SU-DHL-6 (cell line): ENCODE measurements at regions not wholly inside any gene's neighbourhood (a gene's known extent, or its start where the extent isn't known, plus 50 kb on each side); places are given as distances from the start of the nearest gene placed in this dataset.
"Not testable (repeated sequence)": the region's sequence is repeated elsewhere in the genome, so short reads cannot be mapped to it uniquely, and the experiment has no call there.

Experiments used
- H2AFZ ChIP-seq: fragments of 200-600 bp; sonication (generic); 2 replicates; pipeline ENCODE4 v1.6.1; 2014; ENCODE audit warnings: low read depth, mild to moderate bottlenecking, moderate library complexity, mixed read lengths, antibody characterized with exemption, low read length; ENCODE audit not compliant: severe bottlenecking
- H3F3A ChIP-seq: fragments of 200-600 bp; shearing (Covaris generic); 2 replicates; pipeline ENCODE4 v1.6.0; 2016; ENCODE audit warnings: antibody characterized with exemption, mild to moderate bottlenecking; ENCODE audit not compliant: insufficient read depth
- H3K27ac ChIP-seq: fragments of 200-600 bp; sonication (generic); 2 replicates; pipeline ENCODE4 v1.5.1; 2016; ENCODE audit warnings: low read depth, mild to moderate bottlenecking, low read length, moderate library complexity, mixed read lengths
- H3K27me3 ChIP-seq: fragments of 200-600 bp; sonication (generic), shearing (Covaris generic); 2 replicates; pipeline ENCODE4 v1.6.0; 2014; ENCODE audit warnings: mild to moderate bottlenecking, low read length
- H3K36me3 ChIP-seq: fragments of 200-600 bp; sonication (generic); 2 replicates; pipeline ENCODE4 v1.6.1; 2014; ENCODE audit warnings: mild to moderate bottlenecking, low read length, mixed read lengths
- H3K4me2 ChIP-seq: fragments of 300-600, 200-600 bp; shearing (Covaris generic), sonication (generic); 2 replicates; pipeline ENCODE4 v1.6.0; 2014; ENCODE audit warnings: low read length, low read depth, mild to moderate bottlenecking; ENCODE audit not compliant: poor library complexity, severe bottlenecking
- H3K4me3 ChIP-seq: fragments of 200-600 bp; sonication (generic); 2 replicates; pipeline ENCODE4 v1.5.1; 2014; ENCODE audit warnings: antibody characterized with exemption, low read length, mild to moderate bottlenecking, mixed read lengths; ENCODE audit not compliant: insufficient read depth, poor library complexity, severe bottlenecking
- H3K79me2 ChIP-seq: fragments of 200-600 bp; sonication (generic); 2 replicates; pipeline ENCODE4 v1.6.1; 2014; ENCODE audit warnings: mild to moderate bottlenecking, low read length, moderate library complexity; ENCODE audit not compliant: insufficient read depth
- H3K9ac ChIP-seq: fragments of 200-600 bp; sonication (generic); 2 replicates; pipeline ENCODE4 v1.7.0; 2014; ENCODE audit warnings: mild to moderate bottlenecking, low read length
- H3K9me2 ChIP-seq: fragments of 200-600 bp; sonication (generic); replicated peaks from 2 replicates; pipeline ENCODE4 v1.6.1; 2014; ENCODE audit warnings: low read length; ENCODE audit not compliant: insufficient read depth
- H3K9me3 ChIP-seq: fragments of 200-600 bp; sonication (generic); 2 replicates; pipeline ENCODE4 v1.6.1; 2014; ENCODE audit warnings: low read length, mixed read lengths; ENCODE audit not compliant: insufficient read depth
- H4K20me1 ChIP-seq: fragments of 200-600 bp; sonication (generic); 2 replicates; pipeline ENCODE4 v1.6.1; 2014; ENCODE audit warnings: low read depth, mild to moderate bottlenecking, antibody characterized with exemption, low read length, moderate library complexity, mixed read lengths
- CTCF ChIP-seq: fragments of 200-600 bp; sonication (generic); IDR thresholded peaks from one replicate; pipeline ENCODE4 v1.5.1; 2017; ENCODE audit warnings: antibody characterized with exemption, mild to moderate bottlenecking, low read length, moderate library complexity; ENCODE audit not compliant: insufficient read depth, poor library complexity, severe bottlenecking
- EZH2phosphoT487 ChIP-seq: fragments of 200-600 bp; sonication (generic), shearing (Covaris generic); conservative IDR thresholded peaks from 2 replicates; pipeline ENCODE4 v1.6.1; 2018; ENCODE audit warnings: mild to moderate bottlenecking, antibody characterized with exemption, low read length, moderate library complexity, mixed read lengths

- Histone ChIP-seq H3F3A (no peaks in the 10 kb centered on the region), H3K9me2 (no peaks in the 10 kb centered on the region), H4K20me1 (no peaks in the 10 kb centered on the region), H3K79me2 (no peaks in the 10 kb centered on the region), H3K27me3 (no peaks in the 10 kb centered on the region), H3K9ac (no peak overlapping the region), H3K4me3 (no peak overlapping the region), H2AFZ (no peak overlapping the region), H3K4me2 (no peak overlapping the region), H3K9me3 (no peaks in the 10 kb centered on the region), H3K36me3 (no peaks in the 10 kb centered on the region), H3K27ac (no peak overlapping the region)
- TF ChIP-seq EZH2phosphoT487 (no peak), CTCF (no peak)
These were observed 375.7 kb upstream of the AADAT start for GRCh38 chr4:170465429-170465828.

- H3K27me3 ChIP-seq: no peaks in the 10 kb centered on the region
- H3K4me3 ChIP-seq: no peak overlapping the region
- H3F3A ChIP-seq: no peaks in the 10 kb centered on the region
- no peaks in the 10 kb centered on the region for H3K36me3 ChIP-seq
- no peaks in the 10 kb centered on the region for H3K9me3 ChIP-seq
- no peaks in the 10 kb centered on the region for H3K79me2 ChIP-seq
- no peak overlapping the region for H3K4me2 ChIP-seq
- no peaks in the 10 kb centered on the region for H3K9me2 ChIP-seq
- no peak overlapping the region for H3K27ac ChIP-seq
- H3K9ac ChIP-seq: no peak overlapping the region
- H2AFZ ChIP-seq: no peak overlapping the region
- H4K20me1 ChIP-seq: no peaks in the 10 kb centered on the region
- TF ChIP-seq CTCF (no peak), EZH2phosphoT487 (no peak)
These were observed 374.9 kb upstream of the AADAT start for GRCh38 chr4:170464614-170465197.

GRCh38 chr4:170446782-170447181 is 357.0 kb upstream of the AADAT start:
- no peak for TF ChIP-seq CTCF
- no peak for TF ChIP-seq EZH2phosphoT487
- no peak overlapping the region for H3K9ac ChIP-seq
- no peaks in the 10 kb centered on the region for H3K79me2 ChIP-seq

GRCh38 chr4:170441146-170441545 is 351.4 kb upstream of the AADAT start:
- not testable (repeated sequence) for H2AFZ ChIP-seq, H3K27me3 ChIP-seq

More at GRCh38 chr4:170446782-170447181, 357.0 kb upstream of the AADAT start:
- Histone ChIP-seq H3K27ac (no peak overlapping the region), H4K20me1 (no peaks in the 10 kb centered on the region), H3K27me3 (no peaks in the 10 kb centered on the region), H3K9me3 (no peaks in the 10 kb centered on the region), H2AFZ (no peak overlapping the region), H3K36me3 (no peaks in the 10 kb centered on the region), H3K4me3 (no peak overlapping the region), H3K4me2 (no peak overlapping the region), H3F3A (no peaks in the 10 kb centered on the region), H3K9me2 (no peaks in the 10 kb centered on the region)

More at GRCh38 chr4:170441146-170441545, 351.4 kb upstream of the AADAT start:
- H4K20me1 ChIP-seq, H3K27ac ChIP-seq, H3K4me2 ChIP-seq, H3K9me3 ChIP-seq, H3K36me3 ChIP-seq, H3K4me3 ChIP-seq, H3F3A ChIP-seq, H3K9me2 ChIP-seq, H3K79me2 ChIP-seq, H3K9ac ChIP-seq: not testable (repeated sequence)
